GM18870 (cell line): ENCODE measurements at regions not wholly inside any gene's neighbourhood (a gene's known extent, or its start where the extent isn't known, plus 50 kb on each side); places are given as distances from the start of the nearest gene placed in this dataset.
"Not testable (repeated sequence)": the region's sequence is repeated elsewhere in the genome, so short reads cannot be mapped to it uniquely, and the experiment has no call there.

Source experiments
- ATAC-seq: cut with Tn5 transposase; IDR thresholded peaks from one replicate; pipeline ENCODE4 v1.9.1; 2021; ENCODE audit warnings: moderate library complexity; ENCODE audit not compliant: unreplicated experiment

GRCh38 chr12:90619943-90620342, 335.0 kb downstream of the CCER1 start:
- no peak for ATAC-seq

DNA sequence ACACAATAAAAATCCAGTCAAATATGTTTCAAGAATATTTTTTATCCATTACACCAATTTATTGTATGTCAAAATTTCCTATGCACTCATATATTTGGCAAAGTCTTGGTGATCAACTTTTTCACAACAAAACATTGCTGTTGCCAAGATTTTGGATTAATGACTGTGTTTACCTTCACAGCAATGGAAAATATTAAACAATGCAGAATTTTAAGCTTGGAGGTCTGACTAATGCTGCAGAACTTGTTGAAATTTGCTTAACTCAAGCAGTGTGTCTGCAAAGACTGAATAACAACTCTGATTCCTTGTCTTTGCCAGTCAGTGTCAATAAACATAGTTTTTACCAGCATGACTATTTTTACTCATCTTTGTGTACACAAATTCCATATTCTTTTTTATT, 336.4 kb downstream of the CCER1 start:
- ATAC-seq, result no peak

- ATAC-seq, result no peak
Observed at GRCh38 chr12:90611891-90612290, 343.1 kb downstream of the CCER1 start.

GRCh38 chr12:90611048-90611447, 343.9 kb downstream of the CCER1 start:
- no peak for ATAC-seq

DNA sequence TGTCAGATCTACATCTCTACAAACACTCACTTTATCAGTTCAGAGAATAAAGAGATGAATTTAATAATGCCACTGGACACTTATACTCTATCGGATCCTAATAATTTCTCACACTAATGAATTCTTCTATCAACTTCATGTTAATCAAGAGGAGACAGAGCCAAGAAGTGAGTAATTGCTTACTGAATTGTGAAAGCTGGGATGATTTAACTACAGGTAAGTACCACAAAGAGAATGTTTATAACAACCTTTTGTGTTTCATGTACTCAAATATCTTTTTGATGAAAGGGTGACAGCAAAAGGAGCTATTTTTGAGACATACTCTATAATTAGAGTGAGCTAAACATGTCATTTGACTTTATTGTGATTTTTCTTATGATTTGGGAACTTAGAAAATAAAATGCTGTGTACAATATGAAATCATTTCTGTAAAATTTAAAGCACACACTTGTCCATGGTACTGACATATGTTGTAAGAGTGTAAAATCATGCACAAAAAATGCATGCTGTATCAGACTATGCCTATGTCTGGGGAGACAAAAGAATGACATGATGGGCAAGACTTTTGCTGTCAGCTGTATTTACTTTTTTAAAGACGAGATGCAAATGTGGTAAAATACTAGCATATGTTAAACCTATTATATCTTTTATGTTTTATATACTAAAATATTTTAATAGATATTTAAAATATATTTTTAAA, 361.2 kb downstream of the CCER1 start:
- ATAC-seq, result no peak

GRCh38 chr12:90589956-90590355, 365.0 kb downstream of the CCER1 start:
- no peak for ATAC-seq

DNA sequence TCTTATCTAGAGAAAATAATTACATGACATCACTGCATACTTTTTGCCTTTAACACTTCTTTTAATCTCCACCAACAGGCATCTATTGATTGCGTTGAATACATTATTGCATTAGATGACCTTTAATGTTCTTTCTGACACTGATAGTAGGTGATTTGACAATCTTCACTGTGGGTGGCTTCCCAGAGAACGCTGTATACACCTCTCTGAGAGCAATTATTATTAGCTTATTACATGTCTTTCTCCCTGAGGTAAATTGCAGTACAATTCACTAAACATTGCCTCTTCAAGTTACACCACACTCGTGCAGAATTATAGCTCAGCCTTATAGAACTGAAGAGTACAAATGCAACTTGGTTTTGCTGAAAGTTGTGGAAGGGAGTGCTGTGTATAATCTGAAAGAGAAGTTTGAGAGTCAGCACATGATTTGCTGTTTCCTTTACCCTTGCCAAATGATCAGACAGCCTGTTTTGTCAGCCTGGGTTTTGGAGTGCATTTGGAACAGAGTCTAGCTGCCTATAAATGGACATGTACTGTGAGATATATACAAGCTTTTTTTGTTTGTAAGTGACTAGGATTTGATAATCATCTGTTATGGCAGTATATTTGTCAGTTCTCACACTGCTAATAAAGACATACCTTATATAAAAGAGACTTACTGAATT, 369.2 kb downstream of the CCER1 start:
- no peak for ATAC-seq

DNA sequence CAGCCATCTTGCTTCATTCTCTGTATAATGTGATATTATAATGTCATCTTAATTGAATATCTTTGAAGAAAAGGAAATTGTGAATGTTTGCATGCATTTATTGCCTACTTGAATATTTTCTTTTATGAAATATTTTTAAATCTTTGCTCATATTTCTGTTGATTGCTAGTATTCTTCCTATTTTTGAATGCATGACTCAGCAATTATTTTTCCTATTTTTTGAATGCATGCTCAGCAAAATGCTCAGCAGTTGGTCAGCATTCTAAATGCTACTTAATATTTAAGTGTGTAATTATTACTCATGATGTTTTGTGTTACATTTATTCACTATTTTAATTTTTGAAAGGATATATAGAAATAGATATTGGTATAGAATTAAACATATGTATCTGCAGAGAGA, 378.3 kb downstream of the CCER1 start:
- no peak for ATAC-seq

GRCh38 chr12:90575995-90576394, 379.0 kb downstream of the CCER1 start:
- ATAC-seq, result no peak

- ATAC-seq, result no peak
Observed at GRCh38 chr12:90574676-90575075, 380.3 kb downstream of the CCER1 start.

DNA sequence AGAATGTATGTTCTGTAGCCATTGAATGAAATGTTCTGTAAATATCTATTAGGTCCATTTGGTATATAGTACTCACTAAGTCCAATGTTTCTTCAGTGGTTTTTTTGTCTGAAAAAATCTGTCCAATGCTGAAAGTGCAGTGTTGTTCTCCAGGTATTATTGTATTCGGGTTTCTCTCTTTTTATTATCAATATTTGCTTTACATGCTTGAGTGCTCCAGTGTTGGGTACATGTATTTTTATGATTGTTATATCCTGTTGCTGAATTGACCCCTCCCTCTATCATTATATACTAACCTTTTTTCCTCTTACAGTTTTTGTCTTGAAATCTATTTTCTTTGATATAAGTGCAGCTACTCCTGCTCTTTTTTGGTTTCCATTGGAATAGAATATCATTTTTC, 382.2 kb downstream of the CCER1 start:
- ATAC-seq, result no peak

DNA sequence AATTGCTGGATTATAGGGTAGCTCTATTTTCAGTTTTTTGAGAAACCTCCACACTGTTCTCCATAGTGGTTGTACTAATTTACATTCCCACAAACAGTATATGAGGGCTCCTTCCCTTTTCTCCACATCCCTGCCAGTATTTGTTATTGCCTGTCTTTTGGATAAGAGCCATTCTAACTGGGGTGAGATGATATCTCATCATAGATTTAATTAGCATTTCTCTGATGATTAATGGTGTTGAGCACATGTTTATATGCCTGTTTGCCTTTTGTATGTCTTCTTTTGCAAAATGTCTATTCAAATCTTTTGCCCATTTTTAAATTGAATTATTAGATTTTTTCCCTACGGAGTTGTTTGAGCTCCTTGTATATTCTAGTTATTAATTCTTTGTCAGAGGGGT, 385.3 kb downstream of the CCER1 start:
- ATAC-seq, result no peak

DNA sequence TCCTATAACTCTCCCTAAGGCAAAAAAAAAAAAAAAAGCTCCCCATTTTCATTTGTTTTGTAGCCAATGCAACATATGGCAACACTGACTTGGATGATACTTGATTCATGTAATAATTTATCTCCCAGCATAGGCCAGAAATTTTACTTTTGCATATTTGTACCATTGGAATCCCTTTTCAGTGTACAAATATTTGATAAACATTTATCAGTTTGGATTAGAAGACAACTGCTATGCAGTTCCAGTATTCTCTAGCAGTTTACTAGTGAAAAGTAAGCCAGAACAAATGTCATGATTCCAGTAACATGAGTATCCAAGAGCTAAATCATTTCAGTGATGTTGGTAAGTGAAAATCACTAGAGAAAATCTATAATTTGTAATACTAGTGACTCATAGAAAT, 392.3 kb downstream of the CCER1 start:
- no peak for ATAC-seq

DNA sequence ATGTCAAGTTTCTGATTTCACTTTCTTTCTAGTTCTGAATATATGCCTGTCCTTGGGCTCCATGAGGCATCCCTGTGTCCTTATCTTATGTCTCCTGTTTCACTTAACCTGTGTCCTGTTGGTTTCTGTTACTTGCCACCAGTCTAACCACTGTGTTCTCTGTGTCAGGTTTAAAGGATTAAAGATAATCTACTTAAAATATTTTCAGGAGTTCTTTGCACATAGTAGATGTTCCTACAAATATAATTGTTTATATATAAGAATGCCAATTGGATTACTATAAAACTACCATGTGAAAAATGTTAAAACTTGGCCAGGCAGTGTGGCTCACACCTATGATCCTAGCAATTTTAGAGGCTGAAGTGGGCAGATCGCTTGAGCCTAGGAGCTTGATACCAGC, 406.4 kb downstream of the CCER1 start:
- no peak for ATAC-seq

- ATAC-seq, result no peak
Observed at GRCh38 chr12:90546511-90546910, 408.5 kb downstream of the CCER1 start.

DNA sequence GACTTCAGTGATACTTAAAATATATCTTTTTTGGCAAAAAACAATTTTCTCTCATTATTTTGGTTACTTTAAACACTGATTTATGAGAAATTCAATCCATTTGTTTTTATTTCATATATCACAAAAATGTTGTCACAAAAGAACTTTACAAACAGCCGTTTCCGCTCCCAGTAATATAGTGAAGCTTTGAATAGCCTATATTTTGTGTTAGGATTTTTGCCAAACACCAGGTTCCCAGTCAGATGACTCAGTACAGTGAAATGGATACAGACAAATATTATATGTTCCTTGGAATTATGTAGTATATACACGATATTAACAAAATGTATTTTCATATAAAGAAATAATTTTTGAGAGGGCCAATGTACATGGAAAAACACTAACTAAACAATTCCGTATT, 411.1 kb downstream of the CCER1 start:
- ATAC-seq, result no peak

GRCh38 chr12:90543374-90543773, 411.6 kb downstream of the CCER1 start:
- ATAC-seq, result no peak

DNA sequence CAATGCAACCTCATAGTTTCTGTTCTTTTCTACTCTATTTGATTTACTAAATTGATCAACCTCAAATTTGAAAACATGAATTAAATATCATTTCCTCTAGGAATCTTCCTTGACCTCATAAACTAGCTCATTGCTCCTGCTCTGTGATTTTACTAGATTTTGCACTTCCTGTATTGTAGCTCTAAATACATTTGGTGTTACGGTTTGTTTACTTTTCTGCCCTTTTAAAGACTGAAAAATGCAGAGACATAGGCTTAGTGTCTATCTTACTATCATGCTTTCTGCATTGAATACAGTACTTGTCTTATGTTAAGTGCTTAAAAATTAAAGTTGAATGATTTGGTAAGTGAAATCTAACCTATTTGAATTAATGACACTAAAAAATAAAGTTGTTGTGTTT, 412.1 kb downstream of the CCER1 start:
- not testable (repeated sequence) for ATAC-seq

DNA sequence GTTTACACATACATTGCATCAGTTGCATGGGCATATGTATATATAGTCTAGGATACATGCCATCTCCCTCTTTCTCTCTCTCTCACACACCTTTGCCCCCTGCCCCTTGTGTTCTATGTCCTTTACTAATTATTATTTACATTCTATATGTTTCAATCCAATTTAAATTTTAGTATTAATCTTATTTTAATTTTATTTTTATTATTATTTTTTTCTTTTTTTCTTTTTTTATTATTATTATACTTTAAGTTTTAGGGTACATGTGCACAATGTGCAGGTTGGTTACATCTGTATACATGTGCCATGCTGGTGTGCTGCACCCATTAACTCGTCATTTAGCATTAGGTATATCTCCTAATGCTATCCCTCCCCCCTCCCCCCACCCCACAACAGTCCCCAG, 421.1 kb downstream of the CCER1 start:
- ATAC-seq, result not testable (repeated sequence)

DNA sequence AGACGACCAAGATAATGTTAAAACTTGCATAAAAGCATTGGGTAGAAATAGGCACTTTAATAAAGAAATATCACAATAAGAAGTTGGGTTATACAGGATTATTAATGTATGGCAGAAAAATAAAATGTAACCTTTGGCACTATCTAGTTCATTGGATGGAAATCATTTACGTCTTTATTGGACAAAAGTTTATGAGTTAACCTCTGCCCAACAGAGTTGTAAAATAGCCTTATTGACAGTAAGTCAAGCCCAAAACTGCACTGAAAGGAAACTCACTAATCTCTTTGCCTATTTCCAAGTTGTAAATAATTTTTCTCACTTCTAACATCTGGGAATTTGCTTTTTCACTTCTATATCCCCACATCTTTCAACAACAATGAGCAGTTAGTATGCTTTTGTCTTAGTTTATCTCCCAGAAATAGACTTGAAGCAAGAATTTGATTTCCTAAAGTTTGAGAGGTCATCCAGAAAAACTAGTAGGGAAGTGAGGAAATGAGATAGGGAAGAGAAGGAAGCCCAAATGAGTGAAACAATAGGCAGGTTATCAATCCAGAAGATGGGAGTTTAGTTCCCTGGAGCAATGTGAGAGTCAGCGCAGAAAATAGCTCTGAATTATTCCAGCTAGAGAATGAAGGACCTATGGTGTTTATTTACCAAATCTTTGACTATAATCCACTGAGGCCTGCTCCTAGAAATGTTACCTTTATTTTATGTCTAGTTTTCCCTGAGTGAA, 434.8 kb downstream of the CCER1 start:
- no peak for ATAC-seq

- ATAC-seq, result peak; percentile 34
Observed at GRCh38 chr12:90519285-90519684, 435.7 kb downstream of the CCER1 start.
